GM20000 (cell line): ENCODE measurements at regions not wholly inside any gene's neighbourhood (a gene's known extent, or its start where the extent isn't known, plus 50 kb on each side); places are given as distances from the start of the nearest gene placed in this dataset.

Experiments
- DNase-seq: peaks from one replicate; pipeline ENCODE4 v3.0.0; 2012; ENCODE audit warnings: low spot score
- CTCF ChIP-seq: IDR thresholded peaks from 2 replicates; pipeline ENCODE4 v1.5.1; 2012; ENCODE audit warnings: mild to moderate bottlenecking, control low read depth; ENCODE audit errors: extremely low read depth, missing control alignments

GRCh38 chr1:191624044-191624443 lies 534.2 kb upstream of the RGS18 start:
- TF ChIP-seq CTCF = no peak
- no peak for DNase-seq

GRCh38 chr1:191629836-191630235 lies 528.4 kb upstream of the RGS18 start:
- no peak for DNase-seq
- TF ChIP-seq CTCF = no peak

GRCh38 chr1:191634801-191635508 lies 523.3 kb upstream of the RGS18 start:
- no peak for DNase-seq
- no peak for TF ChIP-seq CTCF

- no peak for TF ChIP-seq CTCF
- no peak for DNase-seq
These were observed 521.9 kb upstream of the RGS18 start for GRCh38 chr1:191636345-191636744.

GRCh38 chr1:191641420-191642260 lies 516.6 kb upstream of the RGS18 start:
- TF ChIP-seq CTCF = no peak

GRCh38 chr1:191643060-191643459 lies 515.2 kb upstream of the RGS18 start:
- TF ChIP-seq CTCF = no peak
- DNase-seq = no peak

More at GRCh38 chr1:191641420-191642260, 516.6 kb upstream of the RGS18 start:
- no peak for DNase-seq

- no peak for DNase-seq
- TF ChIP-seq CTCF = no peak
These were observed 509.3 kb upstream of the RGS18 start for GRCh38 chr1:191648939-191649338.
